ENCODE measurements at regions not wholly inside any gene's neighbourhood (a gene's known extent, or its start where the extent isn't known, plus 50 kb on each side); places are given as distances from the start of the nearest gene placed in this dataset.

- Histone ChIP-seq H3K9me3 (peaks cover 0 to 9% (median 0%) of the 10 kb centered on the region in 11 donors), H3K27ac (no peak overlapping the region), H3K27me3 (peaks cover 0 to 9% (median 0%) of the 10 kb centered on the region in 7 donors), H3K36me3 (no peaks in the 10 kb centered on the region), H3K4me3 (no peak overlapping the region), H3K4me1 (no peaks in the 10 kb centered on the region)
- WGBS, 2 donors = 7 to 11% methylated on average over 1 of the region's 1 CpG
- DNase-seq = no peak
- ATAC-seq = no peak
- intact Hi-C loops (cut with DNase I) = no loop called here
- no peak for TF ChIP-seq CTCF (IDR thresholded peaks at IDR 0.05)
These were observed 464.4 kb downstream of the TCERG1L start for GRCh38 chr10:130847170-130847569.

- Histone ChIP-seq H3K4me3 (no peak overlapping the region), H3K4me1 (no peaks in the 10 kb centered on the region), H3K9me3 (peaks cover 0 to 26% (median 7%) of the 10 kb centered on the region in 11 donors), H3K27ac (no peak overlapping the region), H3K36me3 (no peaks in the 10 kb centered on the region), H3K27me3 (peaks cover 0 to 9% (median 0%) of the 10 kb centered on the region in 7 donors)
- 80 to 84% methylated on average over 3 of the region's 3 CpGs for WGBS, 2 donors
- TF ChIP-seq CTCF (IDR thresholded peaks at IDR 0.05) = no peak
- DNase-seq (no peak), ATAC-seq (no peak)
- intact Hi-C loops (cut with DNase I) = no loop called here
These were observed 462.7 kb downstream of the TCERG1L start for GRCh38 chr10:130848855-130849254.

GRCh38 chr10:130854151-130854550 lies 457.4 kb downstream of the TCERG1L start:
- no peaks in the 10 kb centered on the region for H3K36me3 ChIP-seq
- no peaks in the 10 kb centered on the region for H3K4me1 ChIP-seq
- WGBS, 2 donors = 21 to 75% methylated on average over 1 of the region's 1 CpG
- DNase-seq = no peak
- no peak overlapping the region for H3K27ac ChIP-seq
- no peak overlapping the region for H3K4me3 ChIP-seq
- intact Hi-C loops (cut with DNase I) = no loop called here
- no peak for ATAC-seq
- H3K9me3 ChIP-seq = peaks cover 0 to 48% (median 20%) of the 10 kb centered on the region in 11 donors
- no peak for TF ChIP-seq CTCF (IDR thresholded peaks at IDR 0.05)
- peaks cover 0 to 7% (median 0%) of the 10 kb centered on the region in 7 donors for H3K27me3 ChIP-seq

GRCh38 chr10:130857631-130858295 lies 453.8 kb downstream of the TCERG1L start:
- Histone ChIP-seq H3K9me3 (peaks cover 0 to 33% (median 20%) of the 10 kb centered on the region in 11 donors), H3K4me1 (no peaks in the 10 kb centered on the region), H3K27me3 (peaks cover 0 to 7% (median 0%) of the 10 kb centered on the region in 7 donors), H3K27ac (no peak overlapping the region), H3K36me3 (no peaks in the 10 kb centered on the region), H3K4me3 (no peak overlapping the region)
- no peak for ATAC-seq
- WGBS, 2 donors = 81 to 86% methylated on average over 9 of the region's 9 CpGs
- DNase-seq = no peak
- TF ChIP-seq CTCF (IDR thresholded peaks at IDR 0.05) = no peak
- intact Hi-C loops (cut with DNase I) = no loop called here
